ENCODE measurements at regions not wholly inside any gene's neighbourhood (a gene's known extent, or its start where the extent isn't known, plus 50 kb on each side); places are given as distances from the start of the nearest gene placed in this dataset.

GRCh38 chr18:60593249-60593648 is 220.7 kb upstream of the MC4R start:
- TF ChIP-seq Cebpa-rat (IDR thresholded peaks at IDR 0.05) = no peak
- Histone ChIP-seq H3K27me3 (no peaks in the 10 kb centered on the region), H3K27ac (no peak overlapping the region), H3K9me3 (no peaks in the 10 kb centered on the region), H4K20me1 (no peaks in the 10 kb centered on the region), H3K4me3 (no peak overlapping the region), H3K4me1 (no peaks in the 10 kb centered on the region), H3K36me3 (no peaks in the 10 kb centered on the region), H3K9ac (no peak overlapping the region), H3K4me2 (no peak overlapping the region)

GRCh38 chr18:60596928-60597327 is 224.4 kb upstream of the MC4R start:
- H3K27me3 ChIP-seq = no peaks in the 10 kb centered on the region
- H4K20me1 ChIP-seq = no peaks in the 10 kb centered on the region
- H3K36me3 ChIP-seq = no peaks in the 10 kb centered on the region
- H3K9me3 ChIP-seq = no peaks in the 10 kb centered on the region
- H3K4me2 ChIP-seq = no peak overlapping the region
- no peak overlapping the region for H3K27ac ChIP-seq
- no peaks in the 10 kb centered on the region for H3K4me1 ChIP-seq
- no peak for TF ChIP-seq Cebpa-rat (IDR thresholded peaks at IDR 0.05)
- no peak overlapping the region for H3K9ac ChIP-seq
- no peak overlapping the region for H3K4me3 ChIP-seq

- Histone ChIP-seq H4K20me1 (no peaks in the 10 kb centered on the region), H3K4me1 (no peaks in the 10 kb centered on the region), H3K4me2 (no peak overlapping the region), H3K4me3 (no peak overlapping the region), H3K9ac (no peak overlapping the region), H3K36me3 (no peaks in the 10 kb centered on the region), H3K9me3 (no peaks in the 10 kb centered on the region), H3K27ac (no peak overlapping the region), H3K27me3 (no peaks in the 10 kb centered on the region)
- TF ChIP-seq Cebpa-rat (IDR thresholded peaks at IDR 0.05) = no peak
Observed at GRCh38 chr18:60599267-60599666, 226.7 kb upstream of the MC4R start.

GRCh38 chr18:60599995-60600394 is 227.4 kb upstream of the MC4R start:
- no peaks in the 10 kb centered on the region for H4K20me1 ChIP-seq
- H3K9me3 ChIP-seq = no peaks in the 10 kb centered on the region
- no peak overlapping the region for H3K9ac ChIP-seq
- H3K27ac ChIP-seq = no peak overlapping the region
- no peak overlapping the region for H3K4me2 ChIP-seq
- no peaks in the 10 kb centered on the region for H3K36me3 ChIP-seq
- H3K4me3 ChIP-seq = no peak overlapping the region
- TF ChIP-seq Cebpa-rat (IDR thresholded peaks at IDR 0.05) = no peak
- no peaks in the 10 kb centered on the region for H3K4me1 ChIP-seq
- no peaks in the 10 kb centered on the region for H3K27me3 ChIP-seq

- no peak overlapping the region for H3K27ac ChIP-seq
- H3K9ac ChIP-seq = no peak overlapping the region
- H3K27me3 ChIP-seq = no peaks in the 10 kb centered on the region
- TF ChIP-seq Cebpa-rat (IDR thresholded peaks at IDR 0.05) = no peak
- no peaks in the 10 kb centered on the region for H3K4me1 ChIP-seq
- H3K36me3 ChIP-seq = no peaks in the 10 kb centered on the region
- H3K9me3 ChIP-seq = no peaks in the 10 kb centered on the region
- no peak overlapping the region for H3K4me2 ChIP-seq
- no peak overlapping the region for H3K4me3 ChIP-seq
- no peaks in the 10 kb centered on the region for H4K20me1 ChIP-seq
Observed at GRCh38 chr18:60601249-60601648, 228.7 kb upstream of the MC4R start.

- no peak overlapping the region for H3K4me2 ChIP-seq
- H3K36me3 ChIP-seq = no peaks in the 10 kb centered on the region
- no peaks in the 10 kb centered on the region for H4K20me1 ChIP-seq
- no peak overlapping the region for H3K27ac ChIP-seq
- H3K9me3 ChIP-seq = no peaks in the 10 kb centered on the region
- TF ChIP-seq Cebpa-rat (IDR thresholded peaks at IDR 0.05) = no peak
- H3K27me3 ChIP-seq = no peaks in the 10 kb centered on the region
- H3K9ac ChIP-seq = no peak overlapping the region
- peaks cover 10% of the 10 kb centered on the region for H3K4me1 ChIP-seq
- H3K4me3 ChIP-seq = no peak overlapping the region
Observed at GRCh38 chr18:60623331-60623730, 250.8 kb upstream of the MC4R start.

- Histone ChIP-seq H3K27me3 (no peaks in the 10 kb centered on the region), H3K9me3 (no peaks in the 10 kb centered on the region), H4K20me1 (no peaks in the 10 kb centered on the region), H3K4me1 (peaks cover 10% of the 10 kb centered on the region), H3K4me2 (no peak overlapping the region), H3K36me3 (no peaks in the 10 kb centered on the region), H3K4me3 (no peak overlapping the region), H3K27ac (no peak overlapping the region), H3K9ac (no peak overlapping the region)
- no peak for TF ChIP-seq Cebpa-rat (IDR thresholded peaks at IDR 0.05)
Observed at GRCh38 chr18:60624207-60624606, 251.6 kb upstream of the MC4R start.

GRCh38 chr18:60639836-60640235 is 267.3 kb upstream of the MC4R start:
- no peaks in the 10 kb centered on the region for H4K20me1 ChIP-seq
- H3K4me2 ChIP-seq = no peak overlapping the region
- H3K27me3 ChIP-seq = no peaks in the 10 kb centered on the region
- H3K4me1 ChIP-seq = no peaks in the 10 kb centered on the region
- peaks cover 4% of the 10 kb centered on the region; the same call in 1 of the 2 replicates for H3K9me3 ChIP-seq
- H3K9ac ChIP-seq = no peak overlapping the region
- no peaks in the 10 kb centered on the region for H3K36me3 ChIP-seq
- no peak for TF ChIP-seq Cebpa-rat (IDR thresholded peaks at IDR 0.05)
- H3K4me3 ChIP-seq = no peak overlapping the region
- H3K27ac ChIP-seq = no peak overlapping the region

GRCh38 chr18:60643009-60643408 is 270.4 kb upstream of the MC4R start:
- TF ChIP-seq Cebpa-rat (IDR thresholded peaks at IDR 0.05) = no peak
- Histone ChIP-seq H3K27ac (no peak overlapping the region), H3K9ac (no peak overlapping the region), H3K27me3 (no peaks in the 10 kb centered on the region), H3K9me3 (no peaks in the 10 kb centered on the region), H3K36me3 (no peaks in the 10 kb centered on the region), H4K20me1 (no peaks in the 10 kb centered on the region), H3K4me2 (no peak overlapping the region), H3K4me1 (no peaks in the 10 kb centered on the region), H3K4me3 (no peak overlapping the region)

- H3K4me3 ChIP-seq = no peak overlapping the region
- no peak overlapping the region for H3K9ac ChIP-seq
- no peak overlapping the region for H3K4me2 ChIP-seq
- H3K36me3 ChIP-seq = no peaks in the 10 kb centered on the region
- no peaks in the 10 kb centered on the region for H3K4me1 ChIP-seq
- no peaks in the 10 kb centered on the region for H3K9me3 ChIP-seq
- no peak for TF ChIP-seq Cebpa-rat (IDR thresholded peaks at IDR 0.05)
- no peaks in the 10 kb centered on the region for H4K20me1 ChIP-seq
- no peak overlapping the region for H3K27ac ChIP-seq
- H3K27me3 ChIP-seq = no peaks in the 10 kb centered on the region
Observed at GRCh38 chr18:60646725-60647124, 274.1 kb upstream of the MC4R start.

GRCh38 chr18:60649107-60649506 is 276.5 kb upstream of the MC4R start:
- Histone ChIP-seq H3K27me3 (no peaks in the 10 kb centered on the region), H3K4me1 (no peaks in the 10 kb centered on the region), H4K20me1 (no peaks in the 10 kb centered on the region), H3K27ac (no peak overlapping the region), H3K4me2 (no peak overlapping the region), H3K4me3 (no peak overlapping the region), H3K9ac (no peak overlapping the region), H3K36me3 (no peaks in the 10 kb centered on the region), H3K9me3 (no peaks in the 10 kb centered on the region)
- TF ChIP-seq Cebpa-rat (IDR thresholded peaks at IDR 0.05) = no peak
